Stimulated activated effector memory CD8-positive, alpha-beta T cell treated with anti-CD3 and anti-CD28 coated beads, Interleukin-12 subunit alpha, Interleukin-12 subunit beta, amount 100 ng/mL, for 72 hours (primary cell): ENCODE measurements at regions not wholly inside any gene's neighbourhood (a gene's known extent, or its start where the extent isn't known, plus 50 kb on each side); places are given as distances from the start of the nearest gene placed in this dataset.

Source experiments
- ATAC-seq: fragments of 150-1000 bp; cut with Tn5 transposase; 2 replicates; pipeline ENCODE4 v1.10.0; 2021
- DNase-seq, 2 donors: peaks; one replicate each; pipeline ENCODE4 v3.0.0; 2021 to 2022; ENCODE audit warnings: low spot score in 2 of 2
- H3K27ac Mint-ChIP-seq: one replicate; pipeline ENCODE4 v1.8.0; 2022; ENCODE audit warnings: mild to moderate bottlenecking, mixed read lengths
- H3K36me3 Mint-ChIP-seq: one replicate; pipeline ENCODE4 v1.8.0; 2022; ENCODE audit warnings: mild to moderate bottlenecking, mixed read lengths
- H3K4me1 Mint-ChIP-seq: one replicate; pipeline ENCODE4 v1.8.0; 2022; ENCODE audit warnings: mixed read lengths
- H3K4me3 Mint-ChIP-seq: one replicate; pipeline ENCODE4 v1.8.0; 2022; ENCODE audit warnings: mild to moderate bottlenecking, mixed read lengths
- H3K9me3 Mint-ChIP-seq: one replicate; pipeline ENCODE4 v1.8.0; 2022; ENCODE audit warnings: mixed read lengths

DNA sequence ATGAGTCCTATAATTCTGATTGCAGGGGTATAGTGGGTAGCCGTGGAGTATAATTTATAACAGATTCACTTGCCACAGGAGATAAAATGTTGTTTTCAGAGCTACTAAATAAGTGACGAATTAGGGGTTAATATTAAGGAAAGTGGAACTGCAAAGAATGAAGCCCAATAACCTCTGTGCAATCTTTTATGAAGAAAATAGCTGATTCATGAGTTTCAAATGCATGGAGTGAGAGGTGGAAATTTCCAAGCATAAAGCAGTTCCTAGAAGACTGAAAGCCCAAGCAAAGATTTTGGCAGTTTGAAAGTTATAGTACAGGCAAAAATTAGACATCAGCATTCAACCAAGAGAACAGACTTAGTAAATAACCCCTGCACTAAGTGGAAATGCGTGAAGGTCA is 1782.4 kb upstream of the PCDH10 start:
- Mint-ChIP-seq H3K9me3 (peaks cover 15% of the 10 kb centered on the region), H3K4me1 (no peaks in the 10 kb centered on the region), H3K4me3 (no peak overlapping the region), H3K36me3 (no peaks in the 10 kb centered on the region), H3K27ac (no peak overlapping the region)
- DNase-seq (no peak), ATAC-seq (no peak)

DNA sequence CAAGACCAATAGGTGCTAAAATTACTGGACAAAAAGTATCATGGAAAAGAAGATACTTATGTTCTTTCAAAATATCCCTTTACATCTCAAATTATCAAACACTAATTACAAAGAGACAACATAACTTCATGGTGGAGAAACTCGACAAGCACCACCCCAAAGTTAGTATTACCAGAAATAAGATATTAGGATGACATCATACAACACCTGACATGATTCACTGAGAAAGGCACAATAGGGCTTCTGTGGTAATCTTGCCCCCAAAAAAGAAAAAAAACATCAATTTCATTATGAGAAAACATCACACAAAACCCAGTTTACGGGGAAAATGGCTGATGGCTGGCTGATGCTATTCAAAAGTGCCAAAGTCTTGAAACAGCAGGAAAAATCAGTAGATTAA is 1781.7 kb upstream of the PCDH10 start:
- ATAC-seq (no peak), DNase-seq (no peak)
- H3K4me3 Mint-ChIP-seq, result no peak overlapping the region
- no peaks in the 10 kb centered on the region for H3K36me3 Mint-ChIP-seq
- no peaks in the 10 kb centered on the region for H3K4me1 Mint-ChIP-seq
- H3K27ac Mint-ChIP-seq, result no peak overlapping the region
- peaks cover 18% of the 10 kb centered on the region for H3K9me3 Mint-ChIP-seq

DNA sequence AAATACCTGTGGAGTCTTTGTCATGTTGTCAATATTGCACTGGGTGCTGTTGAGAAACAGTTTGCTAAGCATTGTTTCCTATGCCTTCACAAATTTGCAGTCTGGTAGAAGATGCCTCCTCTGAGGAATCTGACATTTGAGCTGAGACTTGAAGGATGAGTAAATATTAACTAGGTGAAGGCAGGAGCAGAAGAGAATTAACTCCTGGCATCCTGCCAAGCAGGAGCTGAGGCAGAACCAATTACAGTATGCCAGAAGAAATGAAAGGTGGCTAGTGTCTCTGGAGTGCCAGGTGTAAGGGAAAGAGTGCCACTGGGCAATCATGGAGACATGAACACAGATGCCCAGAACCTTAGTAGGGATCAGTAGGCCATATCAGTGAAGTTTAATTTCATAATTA is 1778.2 kb upstream of the PCDH10 start:
- H3K36me3 Mint-ChIP-seq, result no peaks in the 10 kb centered on the region
- no peak for ATAC-seq
- no peak overlapping the region for H3K27ac Mint-ChIP-seq
- DNase-seq, result no peak
- H3K9me3 Mint-ChIP-seq, result peaks cover 18% of the 10 kb centered on the region
- H3K4me1 Mint-ChIP-seq, result no peaks in the 10 kb centered on the region
- no peak overlapping the region for H3K4me3 Mint-ChIP-seq

- no peak for DNase-seq
- H3K27ac Mint-ChIP-seq, result no peak overlapping the region
- H3K36me3 Mint-ChIP-seq, result no peaks in the 10 kb centered on the region
- no peaks in the 10 kb centered on the region for H3K4me1 Mint-ChIP-seq
- no peak for ATAC-seq
- no peak overlapping the region for H3K4me3 Mint-ChIP-seq
- H3K9me3 Mint-ChIP-seq, result peaks cover 24% of the 10 kb centered on the region
Measured at GRCh38 chr4:131381055-131381454, 1768.0 kb upstream of the PCDH10 start.

- H3K4me1 Mint-ChIP-seq, result no peaks in the 10 kb centered on the region
- no peak overlapping the region for H3K27ac Mint-ChIP-seq
- H3K9me3 Mint-ChIP-seq, result peaks cover 30% of the 10 kb centered on the region
- ATAC-seq (no peak), DNase-seq (no peak)
- no peaks in the 10 kb centered on the region for H3K36me3 Mint-ChIP-seq
- no peak overlapping the region for H3K4me3 Mint-ChIP-seq
Measured at GRCh38 chr4:131382839-131383238, 1766.3 kb upstream of the PCDH10 start.

- Mint-ChIP-seq H3K27ac (no peak overlapping the region), H3K36me3 (no peaks in the 10 kb centered on the region), H3K4me3 (no peak overlapping the region), H3K9me3 (peaks cover 18% of the 10 kb centered on the region), H3K4me1 (no peaks in the 10 kb centered on the region)
- DNase-seq (no peak), ATAC-seq (no peak)
Measured at GRCh38 chr4:131388277-131388676, 1760.8 kb upstream of the PCDH10 start.

DNA sequence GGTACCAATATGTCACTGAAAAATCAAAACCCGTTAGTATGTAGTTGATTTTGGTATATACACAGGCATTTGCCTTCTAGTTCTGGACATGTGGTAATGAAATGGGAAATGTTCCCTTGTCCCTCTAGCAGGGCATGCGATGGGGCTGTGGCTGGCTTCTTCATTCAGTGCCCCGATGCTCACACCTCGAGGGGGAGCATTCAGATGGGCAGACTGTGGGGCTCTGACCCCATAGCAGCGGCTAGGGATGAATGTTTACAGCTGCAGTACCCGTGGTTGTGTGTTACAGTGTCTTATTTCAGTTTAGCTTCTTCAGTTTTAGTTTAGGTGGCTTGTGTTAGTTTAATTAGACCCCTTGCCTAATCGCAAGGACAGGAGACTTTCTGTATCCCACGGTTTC is 1741.0 kb upstream of the PCDH10 start:
- Mint-ChIP-seq H3K4me1 (no peaks in the 10 kb centered on the region), H3K27ac (no peak overlapping the region), H3K36me3 (no peaks in the 10 kb centered on the region), H3K4me3 (no peak overlapping the region), H3K9me3 (peaks cover 5% of the 10 kb centered on the region)
- DNase-seq, result no peak
- no peak for ATAC-seq

- peaks cover 12% of the 10 kb centered on the region for H3K9me3 Mint-ChIP-seq
- no peak for DNase-seq
- no peaks in the 10 kb centered on the region for H3K4me1 Mint-ChIP-seq
- H3K36me3 Mint-ChIP-seq, result no peaks in the 10 kb centered on the region
- no peak overlapping the region for H3K4me3 Mint-ChIP-seq
- no peak for ATAC-seq
- no peak overlapping the region for H3K27ac Mint-ChIP-seq
Measured at GRCh38 chr4:131411393-131411792, 1737.7 kb upstream of the PCDH10 start.

DNA sequence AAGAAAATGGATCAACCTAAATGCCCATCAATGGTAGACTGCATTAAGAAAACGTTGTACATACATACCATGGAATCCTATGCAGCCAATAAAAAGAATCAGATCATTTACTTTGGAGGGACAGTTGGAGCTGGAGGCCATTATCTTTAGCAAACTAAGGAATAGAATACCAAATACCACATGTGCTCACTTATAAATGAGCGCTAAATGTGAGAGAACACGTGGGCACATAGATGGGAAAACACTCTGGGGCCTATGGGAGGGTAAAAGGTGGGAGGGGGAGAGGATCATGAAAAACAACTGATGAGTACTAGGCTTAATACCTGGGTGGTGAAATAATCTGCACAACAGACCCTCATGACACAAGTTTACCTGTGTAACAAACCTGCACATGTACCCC is 1729.9 kb upstream of the PCDH10 start:
- no peak overlapping the region for H3K27ac Mint-ChIP-seq
- H3K4me3 Mint-ChIP-seq, result no peak overlapping the region
- ATAC-seq, result no peak
- peaks cover 17% of the 10 kb centered on the region for H3K9me3 Mint-ChIP-seq
- no peaks in the 10 kb centered on the region for H3K4me1 Mint-ChIP-seq
- H3K36me3 Mint-ChIP-seq, result no peaks in the 10 kb centered on the region
- no peak for DNase-seq

- no peak overlapping the region for H3K4me3 Mint-ChIP-seq
- H3K36me3 Mint-ChIP-seq, result no peaks in the 10 kb centered on the region
Measured at GRCh38 chr4:131426023-131426758, 1722.9 kb upstream of the PCDH10 start.

GRCh38 chr4:131427000-131427399 is 1722.1 kb upstream of the PCDH10 start:
- Mint-ChIP-seq H3K27ac (no peak overlapping the region), H3K4me3 (no peak overlapping the region), H3K9me3 (peaks cover 17% of the 10 kb centered on the region), H3K4me1 (no peaks in the 10 kb centered on the region), H3K36me3 (no peaks in the 10 kb centered on the region)
- ATAC-seq (no peak), DNase-seq (no peak)

More at GRCh38 chr4:131426023-131426758, 1722.9 kb upstream of the PCDH10 start:
- H3K9me3 Mint-ChIP-seq, result peaks cover 23% of the 10 kb centered on the region
- H3K27ac Mint-ChIP-seq, result no peak overlapping the region
- H3K4me1 Mint-ChIP-seq, result no peaks in the 10 kb centered on the region
- DNase-seq, result no peak
- no peak for ATAC-seq

GRCh38 chr4:131430302-131430701 is 1718.8 kb upstream of the PCDH10 start:
- no peak overlapping the region for H3K4me3 Mint-ChIP-seq
- H3K27ac Mint-ChIP-seq, result no peak overlapping the region
- DNase-seq, result no peak
- no peaks in the 10 kb centered on the region for H3K36me3 Mint-ChIP-seq
- H3K9me3 Mint-ChIP-seq, result peaks cover 23% of the 10 kb centered on the region
- no peaks in the 10 kb centered on the region for H3K4me1 Mint-ChIP-seq
- no peak for ATAC-seq

DNA sequence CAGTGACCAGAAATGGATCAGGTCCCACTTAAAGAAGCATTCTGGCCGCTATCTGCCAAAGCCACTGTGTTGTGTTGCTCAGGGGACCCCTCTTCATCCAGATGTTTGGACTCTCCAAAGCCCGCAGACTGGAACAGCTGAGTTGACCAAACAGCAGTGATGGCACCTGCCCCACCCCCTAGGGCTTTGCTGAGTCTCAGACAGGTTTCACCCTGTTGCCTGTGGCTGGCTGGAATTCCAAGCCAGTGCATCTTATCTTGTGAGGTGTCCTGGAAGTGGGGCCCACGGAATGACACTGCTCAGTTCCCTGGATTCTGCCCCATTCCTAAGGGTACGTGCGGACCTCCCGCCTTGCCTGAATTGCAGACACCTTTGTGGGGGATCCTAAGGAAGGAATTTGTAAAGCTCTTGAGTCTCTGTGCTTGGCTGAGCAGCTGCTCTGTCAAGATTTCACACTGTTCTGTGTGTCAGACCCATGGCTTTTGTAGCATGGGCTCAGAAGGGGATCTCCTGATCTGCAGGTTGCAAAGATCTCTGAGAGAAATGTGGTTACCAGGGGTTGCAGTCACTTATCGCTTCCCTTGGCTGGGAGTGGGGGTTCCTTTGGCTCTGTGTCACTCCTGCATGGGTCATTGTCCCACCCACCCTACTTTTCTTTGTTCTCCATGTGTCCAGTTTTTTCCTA is 1707.9 kb upstream of the PCDH10 start:
- DNase-seq (no peak), ATAC-seq (no peak)
- no peaks in the 10 kb centered on the region for H3K4me1 Mint-ChIP-seq
- no peak overlapping the region for H3K27ac Mint-ChIP-seq
- no peaks in the 10 kb centered on the region for H3K36me3 Mint-ChIP-seq
- H3K9me3 Mint-ChIP-seq, result peaks cover 13% of the 10 kb centered on the region
- H3K4me3 Mint-ChIP-seq, result no peak overlapping the region

GRCh38 chr4:131447883-131448282 is 1701.2 kb upstream of the PCDH10 start:
- ATAC-seq, result no peak
- H3K27ac Mint-ChIP-seq, result no peak overlapping the region
- DNase-seq, result no peak
- no peaks in the 10 kb centered on the region for H3K36me3 Mint-ChIP-seq
- no peaks in the 10 kb centered on the region for H3K4me1 Mint-ChIP-seq
- no peak overlapping the region for H3K4me3 Mint-ChIP-seq
- peaks cover 5% of the 10 kb centered on the region for H3K9me3 Mint-ChIP-seq

DNA sequence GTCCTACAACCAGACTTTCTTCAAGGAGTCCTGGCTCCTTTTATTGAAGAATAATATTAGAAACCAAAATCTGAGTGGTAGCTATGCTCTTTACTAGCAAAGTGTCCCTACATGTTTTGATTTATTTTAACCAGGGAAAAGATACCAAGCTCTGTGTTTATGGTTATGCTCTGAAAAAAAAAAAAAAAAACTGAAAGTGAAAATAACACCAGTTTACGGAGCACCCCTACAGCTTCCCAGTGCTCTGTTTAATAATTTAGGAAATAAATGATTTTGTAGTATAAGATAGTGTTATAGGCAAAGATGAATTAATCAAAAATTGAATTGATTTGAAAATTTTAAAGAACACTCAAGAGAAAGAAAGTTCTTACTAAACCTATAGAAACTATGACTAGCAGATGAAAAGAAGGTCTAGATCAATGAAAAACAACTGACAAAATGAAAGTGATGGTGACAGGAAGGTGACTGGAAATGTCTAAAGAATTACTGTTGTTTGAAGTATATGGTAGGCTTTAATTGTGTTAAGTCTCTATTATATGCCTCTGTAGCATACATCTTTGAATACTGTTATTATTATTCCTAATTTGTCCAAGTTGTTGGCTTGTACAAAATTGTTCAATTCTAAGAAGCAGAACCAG is 1698.4 kb upstream of the PCDH10 start:
- Mint-ChIP-seq H3K27ac (no peak overlapping the region), H3K4me3 (no peak overlapping the region), H3K36me3 (no peaks in the 10 kb centered on the region), H3K4me1 (no peaks in the 10 kb centered on the region), H3K9me3 (peaks cover 5% of the 10 kb centered on the region)
- no peak for ATAC-seq
- no peak for DNase-seq
